ENCODE measurements at regions not wholly inside any gene's neighbourhood (a gene's known extent, or its start where the extent isn't known, plus 50 kb on each side); places are given as distances from the start of the nearest gene placed in this dataset.

- no TSS peak for BruUV-seq (replicated peaks)
- H3K27ac ChIP-seq (ENCODE audit: low read depth, low read length, poor library complexity, severe bottlenecking), result no peak overlapping the region
- ChIA-PET CTCF (no interaction called here), POLR2A (ENCODE audit: low non-redundant PET) (interaction anchor here (0.7 kb wide), 1 partner anchor 1877 kb away, joined by 3 read pairs; no protein-coding TSS in a partner anchor)
- H3K9me3 ChIP-seq (ENCODE audit: low read depth, low read length, poor library complexity, severe bottlenecking), result no peaks in the 10 kb centered on the region
- TF ChIP-seq CTCF (conservative IDR thresholded peaks at IDR 0.05; ENCODE audit: low read depth, low read length), result no peak
- TF ChIP-seq EZH2 (IDR thresholded peaks at IDR 0.05; ENCODE audit: borderline replicate concordance, low read depth, low read length, poor library complexity, severe bottlenecking), result no peak
- H3K36me3 ChIP-seq (ENCODE audit: insufficient read depth, low read length, poor library complexity, severe bottlenecking), result no peaks in the 10 kb centered on the region
- H3K4me1 ChIP-seq (ENCODE audit: insufficient read depth, low read length, poor library complexity, severe bottlenecking), result no peaks in the 10 kb centered on the region
- intact Hi-C loops (cut with micrococcal nuclease; ENCODE audit: unreplicated experiment), result no loop called here
- DNase-seq (ENCODE audit: low spot score), result no peak
- no peaks in the 10 kb centered on the region for H3K27me3 ChIP-seq (replicated peaks; ENCODE audit: insufficient read depth, low read depth, low read length, poor library complexity)
- no peak overlapping the region for H3K4me3 ChIP-seq (ENCODE audit: low read depth, low read length, poor library complexity, severe bottlenecking)
Measured at GRCh38 chr4:178470996-178471784, 1029.0 kb upstream of the AGA start.

GRCh38 chr4:178471994-178472393 is 1029.8 kb upstream of the AGA start:
- H3K4me1 ChIP-seq (ENCODE audit: insufficient read depth, low read length, poor library complexity, severe bottlenecking), result no peaks in the 10 kb centered on the region
- intact Hi-C loops (cut with micrococcal nuclease; ENCODE audit: unreplicated experiment), result no loop called here
- TF ChIP-seq CTCF (conservative IDR thresholded peaks at IDR 0.05; ENCODE audit: low read depth, low read length) (no peak), EZH2 (IDR thresholded peaks at IDR 0.05; ENCODE audit: borderline replicate concordance, low read depth, low read length, poor library complexity, severe bottlenecking) (no peak)
- H3K36me3 ChIP-seq (ENCODE audit: insufficient read depth, low read length, poor library complexity, severe bottlenecking), result no peaks in the 10 kb centered on the region
- no peak overlapping the region for H3K27ac ChIP-seq (ENCODE audit: low read depth, low read length, poor library complexity, severe bottlenecking)
- ChIA-PET CTCF (no interaction called here), POLR2A (ENCODE audit: low non-redundant PET) (no interaction called here)
- no peak overlapping the region for H3K4me3 ChIP-seq (ENCODE audit: low read depth, low read length, poor library complexity, severe bottlenecking)
- no TSS peak for BruUV-seq (replicated peaks)
- H3K9me3 ChIP-seq (ENCODE audit: low read depth, low read length, poor library complexity, severe bottlenecking), result no peaks in the 10 kb centered on the region
- no peaks in the 10 kb centered on the region for H3K27me3 ChIP-seq (replicated peaks; ENCODE audit: insufficient read depth, low read depth, low read length, poor library complexity)
- no peak for DNase-seq (ENCODE audit: low spot score)

GRCh38 chr4:178480105-178480504 is 1037.9 kb upstream of the AGA start:
- BruUV-seq (replicated peaks), result no TSS peak
- no peak for DNase-seq (ENCODE audit: low spot score)
- H3K27me3 ChIP-seq (replicated peaks; ENCODE audit: insufficient read depth, low read depth, low read length, poor library complexity), result peaks cover 2% of the 10 kb centered on the region
- H3K4me3 ChIP-seq (ENCODE audit: low read depth, low read length, poor library complexity, severe bottlenecking), result no peak overlapping the region
- H3K36me3 ChIP-seq (ENCODE audit: insufficient read depth, low read length, poor library complexity, severe bottlenecking), result no peaks in the 10 kb centered on the region
- no peaks in the 10 kb centered on the region for H3K9me3 ChIP-seq (ENCODE audit: low read depth, low read length, poor library complexity, severe bottlenecking)
- no peak overlapping the region for H3K27ac ChIP-seq (ENCODE audit: low read depth, low read length, poor library complexity, severe bottlenecking)
- H3K4me1 ChIP-seq (ENCODE audit: insufficient read depth, low read length, poor library complexity, severe bottlenecking), result no peaks in the 10 kb centered on the region
- ChIA-PET POLR2A (ENCODE audit: low non-redundant PET) (no interaction called here), CTCF (no interaction called here)
- intact Hi-C loops (cut with micrococcal nuclease; ENCODE audit: unreplicated experiment), result no loop called here
- no peak for TF ChIP-seq CTCF (conservative IDR thresholded peaks at IDR 0.05; ENCODE audit: low read depth, low read length)
- no peak for TF ChIP-seq EZH2 (IDR thresholded peaks at IDR 0.05; ENCODE audit: borderline replicate concordance, low read depth, low read length, poor library complexity, severe bottlenecking)
